Sigmoid colon (tissue), 6 donors: ENCODE measurements at regions not wholly inside any gene's neighbourhood (a gene's known extent, or its start where the extent isn't known, plus 50 kb on each side); places are given as distances from the start of the nearest gene placed in this dataset.

ENCODE experiments used
- DNase-seq: peaks from one replicate; pipeline ENCODE4 v3.0.0-alpha.2; 2019
- H3K27ac ChIP-seq, 4 donors: fragments of 200-600 bp; sonication (generic); one replicate each; pipeline ENCODE4 v1.5.1; 2016 to 2019; ENCODE audit warnings: mild to moderate bottlenecking in 1 of 4
- H3K27me3 ChIP-seq, 3 donors: fragments of 200-600 bp; sonication (generic); one replicate each; pipeline ENCODE4 v1.5.1; 2019; ENCODE audit warnings: mild to moderate bottlenecking in 1 of 3
- H3K36me3 ChIP-seq, 4 donors: fragments of 200-600 bp; sonication (generic); one replicate each; pipeline ENCODE4 v1.5.1; 2016 to 2019
- H3K4me1 ChIP-seq, 4 donors: fragments of 200-600 bp; sonication (generic); one replicate each; pipeline ENCODE4 v1.5.1; 2017 to 2019
- H3K4me3 ChIP-seq, 4 donors: fragments of 200-600 bp; sonication (generic); one replicate each; pipeline ENCODE4 v1.5.1; 2017 to 2019; ENCODE audit warnings: mild to moderate bottlenecking in 2 of 4, moderate library complexity in 1 of 4
- H3K9me3 ChIP-seq, 4 donors: fragments of 200-600 bp in 3 of 4; sonication (generic) in 3 of 4; one replicate each; pipeline versions ENCODE4 v1.5.1 to v1.6.1; 2013 to 2019
- CTCF ChIP-seq, 4 experiments: fragments of 450-650 bp in 3 of 4; fragments of 200-600 bp in 1 of 4; IDR thresholded peaks; one replicate each; pipeline ENCODE4 v1.5.1; 2016 to 2019; ENCODE audit warnings: antibody characterized with exemption in 4 of 4, mild to moderate bottlenecking in 3 of 4, moderate library complexity in 2 of 4
- EP300 ChIP-seq, 4 donors: sonication (generic); formaldehyde crosslinking; IDR thresholded peaks; one replicate each; pipeline ENCODE4 v1.6.1; 2017; ENCODE audit warnings: antibody characterized with exemption in 4 of 4
- POLR2A ChIP-seq, 2 donors: fragments of 450-650 bp; IDR thresholded peaks; one replicate each; pipeline ENCODE4 v1.6.1; 2016; ENCODE audit warnings: antibody characterized with exemption in 2 of 2, mild to moderate bottlenecking in 2 of 2, moderate library complexity in 2 of 2
- POLR2AphosphoS5 ChIP-seq, 4 donors: sonication (generic); formaldehyde crosslinking; IDR thresholded peaks; one replicate each; pipeline ENCODE4 v1.6.1; 2017; ENCODE audit warnings: antibody characterized with exemption in 4 of 4
- WGBS, 2 donors: extraction: QIAGEN DNeasy Blood & Tissue Kit; methylation state at CpG; one replicate each; pipeline ENCODE4 v1.1.7; 2013; 5-methylcytosine and 5-hydroxymethylcytosine counted together
- intact Hi-C: fragments of 100-400 bp; cut with DNase I; formaldehyde crosslinking; loops from one replicate; pipeline ENCODE4 v1.15.1; 2023
- donor health status: healthy with polysubstance abuse.
- donor health status: healthy.

- no peak for DNase-seq
- intact Hi-C loops: no loop called here
- H3K36me3 ChIP-seq: no peaks in the 10 kb centered on the region
- no peaks in the 10 kb centered on the region for H3K9me3 ChIP-seq
- no peak overlapping the region for H3K27ac ChIP-seq
- WGBS, 2 donors: 85 to 91% methylated on average over 5 of the region's 5 CpGs
- no peaks in the 10 kb centered on the region for H3K4me1 ChIP-seq
- TF ChIP-seq CTCF (IDR thresholded peaks at IDR 0.05) (no peak), POLR2AphosphoS5 (IDR thresholded peaks at IDR 0.05) (no peak), EP300 (IDR thresholded peaks at IDR 0.05) (no peak), POLR2A (IDR thresholded peaks at IDR 0.05) (no peak)
- H3K4me3 ChIP-seq: no peak overlapping the region
- no peaks in the 10 kb centered on the region for H3K27me3 ChIP-seq
Observed at GRCh38 chr16:6038941-6039645, 941.5 kb upstream of the EEF2KMT start.

DNA sequence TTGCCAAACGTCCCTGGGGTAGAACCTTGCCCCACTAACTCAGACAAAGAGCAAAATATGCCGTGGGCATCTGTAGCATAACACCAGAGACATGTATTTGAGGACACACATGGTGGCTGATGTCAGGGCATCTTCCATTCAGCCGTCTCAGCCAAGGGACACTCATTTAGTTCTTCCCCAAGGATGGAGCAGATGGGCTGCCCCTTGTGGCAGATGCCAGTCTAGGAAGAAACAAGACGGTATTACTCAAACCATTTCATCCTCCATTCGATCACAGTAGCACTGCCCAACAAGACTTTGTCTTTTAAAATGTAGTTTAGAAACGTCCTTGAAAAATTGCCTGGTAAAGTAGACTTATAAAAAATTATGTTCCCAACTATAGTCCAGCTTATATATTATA is 937.6 kb upstream of the EEF2KMT start:
- no peaks in the 10 kb centered on the region for H3K9me3 ChIP-seq
- TF ChIP-seq POLR2A (IDR thresholded peaks at IDR 0.05) (no peak), EP300 (IDR thresholded peaks at IDR 0.05) (no peak), POLR2AphosphoS5 (IDR thresholded peaks at IDR 0.05) (no peak), CTCF (IDR thresholded peaks at IDR 0.05) (no peak)
- no peak overlapping the region for H3K27ac ChIP-seq
- no peaks in the 10 kb centered on the region for H3K4me1 ChIP-seq
- intact Hi-C loops: no loop called here
- no peak for DNase-seq
- 74 to 75% methylated on average over 6 of the region's 6 CpGs for WGBS, 2 donors
- no peak overlapping the region for H3K4me3 ChIP-seq
- H3K36me3 ChIP-seq: no peaks in the 10 kb centered on the region
- H3K27me3 ChIP-seq: no peaks in the 10 kb centered on the region

DNA sequence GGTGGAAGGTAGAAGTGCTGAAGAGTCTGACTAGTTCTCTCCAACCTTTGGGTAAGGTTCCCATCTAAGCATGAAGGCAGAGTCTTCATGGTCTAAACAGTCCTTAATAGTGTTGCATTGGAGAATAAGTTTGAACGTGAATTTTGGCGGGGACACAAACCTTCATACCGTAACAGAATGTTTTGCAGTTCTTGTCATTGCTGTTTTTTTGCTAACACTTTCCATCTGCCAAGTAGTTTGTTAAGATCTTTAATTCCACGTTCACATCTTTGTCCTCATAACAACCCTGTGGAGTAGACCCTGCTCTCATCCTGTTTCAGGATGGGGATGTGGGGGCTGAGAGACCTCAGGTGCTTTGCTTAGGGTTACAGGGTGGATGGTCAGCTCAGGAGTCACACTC is 936.9 kb upstream of the EEF2KMT start:
- no peaks in the 10 kb centered on the region for H3K27me3 ChIP-seq
- H3K27ac ChIP-seq: no peak overlapping the region
- TF ChIP-seq EP300 (IDR thresholded peaks at IDR 0.05): no peak
- TF ChIP-seq POLR2A (IDR thresholded peaks at IDR 0.05): no peak
- no peak for TF ChIP-seq POLR2AphosphoS5 (IDR thresholded peaks at IDR 0.05)
- no peak for TF ChIP-seq CTCF (IDR thresholded peaks at IDR 0.05)
- no peaks in the 10 kb centered on the region for H3K36me3 ChIP-seq
- intact Hi-C loops: no loop called here
- no peak overlapping the region for H3K4me3 ChIP-seq
- H3K4me1 ChIP-seq: no peaks in the 10 kb centered on the region
- H3K9me3 ChIP-seq: no peaks in the 10 kb centered on the region
- no peak for DNase-seq
- 84 to 91% methylated on average over 4 of the region's 4 CpGs for WGBS, 2 donors

GRCh38 chr16:6032438-6032837 is 934.8 kb upstream of the EEF2KMT start:
- Histone ChIP-seq H3K27me3 (no peaks in the 10 kb centered on the region), H3K9me3 (no peaks in the 10 kb centered on the region), H3K4me3 (no peak overlapping the region), H3K27ac (no peak overlapping the region), H3K4me1 (no peaks in the 10 kb centered on the region), H3K36me3 (no peaks in the 10 kb centered on the region)
- DNase-seq: no peak
- WGBS, 2 donors: 69 to 71% methylated on average over 3 of the region's 3 CpGs
- TF ChIP-seq POLR2A (IDR thresholded peaks at IDR 0.05) (no peak), CTCF (IDR thresholded peaks at IDR 0.05) (no peak), POLR2AphosphoS5 (IDR thresholded peaks at IDR 0.05) (no peak), EP300 (IDR thresholded peaks at IDR 0.05) (no peak)
- intact Hi-C loops: no loop called here

DNA sequence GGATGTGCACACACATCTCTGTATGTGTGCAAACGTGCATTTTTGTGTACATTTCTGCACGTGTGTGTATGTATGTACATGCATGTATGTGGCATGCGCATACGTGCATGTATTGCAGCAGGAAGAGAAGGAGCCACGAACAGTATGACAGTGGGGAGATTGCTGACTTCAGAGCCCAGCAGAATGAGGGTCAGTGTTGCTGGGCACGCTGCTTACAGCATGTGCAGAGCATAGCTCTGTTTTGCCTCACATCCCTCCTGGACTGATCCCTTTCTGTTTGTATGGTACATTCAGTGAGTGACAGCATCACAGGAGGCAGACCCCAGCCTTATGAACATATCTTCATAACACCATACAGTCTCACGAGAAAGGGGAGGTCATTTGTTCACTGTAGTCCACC is 934.0 kb upstream of the EEF2KMT start:
- DNase-seq: no peak
- Histone ChIP-seq H3K9me3 (no peaks in the 10 kb centered on the region), H3K27me3 (no peaks in the 10 kb centered on the region), H3K4me3 (no peak overlapping the region), H3K27ac (no peak overlapping the region), H3K4me1 (no peaks in the 10 kb centered on the region), H3K36me3 (no peaks in the 10 kb centered on the region)
- 52 to 53% methylated on average over 7 of the region's 7 CpGs for WGBS, 2 donors
- TF ChIP-seq POLR2A (IDR thresholded peaks at IDR 0.05) (no peak), EP300 (IDR thresholded peaks at IDR 0.05) (no peak), CTCF (IDR thresholded peaks at IDR 0.05) (no peak), POLR2AphosphoS5 (IDR thresholded peaks at IDR 0.05) (no peak)
- intact Hi-C loops: no loop called here
